ENCODE measurements at regions not wholly inside any gene's neighbourhood (a gene's known extent, or its start where the extent isn't known, plus 50 kb on each side); places are given as distances from the start of the nearest gene placed in this dataset.

DNA sequence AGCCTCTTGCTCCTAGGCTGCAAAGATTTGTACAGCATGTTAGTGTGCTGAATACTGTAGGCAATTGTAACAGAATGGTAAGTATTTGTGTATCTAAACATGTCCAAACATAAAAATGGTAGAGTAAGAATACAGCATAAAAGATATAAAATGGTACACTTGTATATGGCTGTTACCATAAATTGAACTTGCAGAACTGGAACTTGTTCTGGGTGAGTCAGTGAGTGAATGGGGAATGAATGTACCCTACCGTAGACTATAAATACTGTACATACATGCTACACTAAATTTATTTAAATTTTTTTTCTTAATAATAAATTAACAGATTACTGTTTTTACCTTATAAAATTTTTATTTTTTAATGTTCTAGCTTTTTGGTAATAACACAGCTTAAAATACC lies 858.7 kb downstream of the ROBO2 start:
- H3K4me3 ChIP-seq: no peak overlapping the region
- TF ChIP-seq Cebpa-rat (IDR thresholded peaks at IDR 0.05): no peak
- 0 out of 22 replicates have a peak, but pooled peaks cover 0 to 6% (median 0%) of the 10 kb centered on the region in 11 experiments for H3K9me3 ChIP-seq (replicated peaks in 1 of 11)
- H3K4me1 ChIP-seq: no peaks in the 10 kb centered on the region
- H3K9ac ChIP-seq: no peak overlapping the region
- no peaks in the 10 kb centered on the region for H3K36me3 ChIP-seq
- no peaks in the 10 kb centered on the region for H3K27me3 ChIP-seq
- no peak overlapping the region for H3K27ac ChIP-seq
- no peak overlapping the region for H3K4me2 ChIP-seq
- H4K20me1 ChIP-seq: no peaks in the 10 kb centered on the region

DNA sequence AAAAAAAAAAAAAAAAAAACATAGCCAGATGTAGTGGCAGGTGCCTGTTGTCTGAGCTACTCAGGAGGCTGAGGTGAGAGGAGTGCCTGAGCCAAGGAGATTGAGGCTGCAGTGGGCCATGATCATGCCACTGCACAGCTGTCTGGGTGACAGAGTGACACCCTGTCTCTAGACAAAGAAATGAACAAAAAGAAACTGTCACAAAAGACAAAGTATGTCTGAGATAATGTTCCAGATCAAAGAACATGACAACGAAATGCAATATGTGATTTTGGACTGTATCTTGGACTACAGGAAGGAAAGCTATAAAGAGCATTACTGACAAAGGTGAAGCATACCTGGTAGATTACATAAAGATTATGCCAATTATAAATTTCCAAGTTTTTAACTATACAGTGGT lies 862.8 kb downstream of the ROBO2 start:
- Histone ChIP-seq H4K20me1 (no peaks in the 10 kb centered on the region), H3K9ac (no peak overlapping the region), H3K4me2 (no peak overlapping the region), H3K4me1 (no peaks in the 10 kb centered on the region), H3K9me3 (replicated peaks in 1 of 11) (no peaks in the 10 kb centered on the region), H3K36me3 (no peaks in the 10 kb centered on the region), H3K4me3 (no peak overlapping the region), H3K27ac (no peak overlapping the region), H3K27me3 (no peaks in the 10 kb centered on the region)
- no peak for TF ChIP-seq Cebpa-rat (IDR thresholded peaks at IDR 0.05)

DNA sequence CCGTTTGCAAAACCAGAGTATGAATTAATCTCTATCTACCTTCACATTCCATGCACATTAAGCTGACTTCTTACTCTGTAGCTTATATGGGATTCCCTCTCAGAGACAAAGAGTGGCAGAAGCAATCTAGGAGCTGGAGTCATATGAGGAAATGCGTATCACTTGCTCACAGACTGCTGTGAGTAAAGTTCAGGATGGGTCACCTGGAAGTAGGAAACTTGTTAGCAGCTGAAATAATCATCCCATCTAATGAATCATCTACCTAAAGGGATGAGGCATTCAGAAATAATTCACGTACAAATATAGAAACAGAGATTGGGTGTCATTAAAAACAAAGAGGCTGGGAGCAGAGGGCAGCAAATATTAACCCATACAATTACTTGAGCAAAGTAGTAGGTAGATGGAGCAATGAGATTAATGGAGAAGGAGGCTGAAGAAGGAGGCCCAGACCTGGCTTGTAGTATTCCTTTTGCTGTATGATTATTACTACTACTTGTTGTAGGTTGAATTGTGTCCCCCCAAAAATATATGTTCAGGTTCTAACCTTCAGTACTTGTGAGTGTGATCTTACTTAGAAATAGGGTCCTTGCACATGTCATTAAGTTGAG lies 866.3 kb downstream of the ROBO2 start:
- H3K4me2 ChIP-seq: no peak overlapping the region
- H3K9ac ChIP-seq: no peak overlapping the region
- no peaks in the 10 kb centered on the region for H3K27me3 ChIP-seq
- no peaks in the 10 kb centered on the region for H4K20me1 ChIP-seq
- TF ChIP-seq Cebpa-rat (IDR thresholded peaks at IDR 0.05): no peak
- no peaks in the 10 kb centered on the region for H3K36me3 ChIP-seq
- H3K4me3 ChIP-seq: no peak overlapping the region
- H3K27ac ChIP-seq: no peak overlapping the region
- H3K4me1 ChIP-seq: no peaks in the 10 kb centered on the region
- no peaks in the 10 kb centered on the region for H3K9me3 ChIP-seq (replicated peaks in 1 of 11)

DNA sequence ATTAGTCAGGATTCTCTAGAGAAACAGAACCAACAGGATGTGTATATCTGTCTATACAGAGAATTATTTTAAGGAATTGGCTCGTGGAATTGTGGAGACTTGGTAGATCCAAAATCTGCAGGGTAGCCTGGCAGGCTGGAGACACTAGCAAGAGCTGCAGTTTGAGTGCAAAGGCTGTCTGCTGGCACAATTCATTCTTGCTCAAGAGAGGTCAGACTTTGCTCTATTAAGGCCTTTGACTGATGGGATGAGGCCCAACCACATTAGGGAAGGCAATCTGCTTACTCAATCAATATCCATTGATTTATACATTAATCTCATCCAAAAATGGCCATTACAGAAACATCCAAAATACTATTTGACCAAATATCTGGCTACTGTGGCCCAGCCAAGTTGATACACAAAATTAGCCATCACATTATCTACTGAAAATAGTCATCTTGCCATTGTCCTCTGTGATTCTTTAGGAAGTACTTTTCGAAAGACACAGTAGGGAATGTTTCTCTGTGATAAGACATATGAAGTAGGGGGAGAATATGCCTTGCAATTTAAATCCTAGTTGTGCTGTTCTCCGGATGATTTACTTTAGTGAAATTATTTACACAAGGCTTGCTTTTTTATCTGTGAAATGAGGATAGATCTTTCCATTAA lies 873.8 kb downstream of the ROBO2 start:
- Histone ChIP-seq H3K27me3 (no peaks in the 10 kb centered on the region), H3K4me2 (no peak overlapping the region), H3K9me3 (replicated peaks in 1 of 11) (peaks cover 0 to 2% (median 0%) of the 10 kb centered on the region in 11 experiments; a peak in 3 of 22 replicates), H3K36me3 (no peaks in the 10 kb centered on the region), H3K4me3 (no peak overlapping the region), H3K4me1 (no peaks in the 10 kb centered on the region), H3K27ac (no peak overlapping the region), H3K9ac (no peak overlapping the region), H4K20me1 (no peaks in the 10 kb centered on the region)
- TF ChIP-seq Cebpa-rat (IDR thresholded peaks at IDR 0.05): no peak

DNA sequence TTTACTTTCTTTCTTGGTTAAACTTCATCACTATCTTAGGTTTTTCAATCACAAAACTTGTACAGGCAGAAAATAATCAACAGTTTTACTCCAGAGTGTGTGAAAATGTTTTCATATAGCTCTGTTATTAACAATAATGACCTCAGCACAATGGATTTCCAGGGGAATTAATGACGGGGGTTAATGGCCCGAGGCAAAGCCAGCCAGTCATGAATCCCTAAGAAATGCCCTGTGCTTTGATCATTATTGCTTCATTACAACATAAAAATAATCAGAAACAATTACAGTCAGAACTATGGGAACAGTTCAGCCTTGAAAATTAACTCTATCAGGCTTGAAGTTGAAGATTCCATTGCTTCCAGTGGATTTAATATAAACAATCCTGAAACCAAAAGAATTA lies 875.4 kb downstream of the ROBO2 start:
- Histone ChIP-seq H3K9me3 (replicated peaks in 1 of 11) (peaks cover 8 to 18% (median 16%) of the 10 kb centered on the region in 11 experiments; a peak in 19 of 22 replicates), H3K4me3 (no peak overlapping the region), H3K9ac (no peak overlapping the region), H3K36me3 (no peaks in the 10 kb centered on the region), H3K4me2 (no peak overlapping the region), H3K27me3 (no peaks in the 10 kb centered on the region), H3K27ac (no peak overlapping the region), H4K20me1 (no peaks in the 10 kb centered on the region), H3K4me1 (no peaks in the 10 kb centered on the region)
- no peak for TF ChIP-seq Cebpa-rat (IDR thresholded peaks at IDR 0.05)

DNA sequence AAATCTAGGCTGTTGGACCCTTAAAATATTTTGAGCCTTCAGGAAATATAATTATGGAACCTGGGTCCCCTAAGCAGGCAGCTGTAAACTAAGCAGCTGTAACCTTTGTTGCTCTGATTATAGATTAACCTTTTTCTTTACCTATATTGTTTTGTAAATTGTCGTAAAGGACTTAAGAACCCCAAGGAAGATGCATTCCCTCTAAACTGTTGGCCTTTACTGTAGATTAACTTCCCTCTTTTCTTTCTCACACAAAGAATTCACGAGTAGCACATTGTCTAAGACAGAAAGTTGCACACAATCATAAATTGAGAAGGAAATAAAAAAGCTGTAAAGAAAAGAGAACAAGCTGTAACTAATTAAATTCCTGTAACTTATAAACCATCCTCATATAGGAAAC lies 877.3 kb downstream of the ROBO2 start:
- no peaks in the 10 kb centered on the region for H3K36me3 ChIP-seq

DNA sequence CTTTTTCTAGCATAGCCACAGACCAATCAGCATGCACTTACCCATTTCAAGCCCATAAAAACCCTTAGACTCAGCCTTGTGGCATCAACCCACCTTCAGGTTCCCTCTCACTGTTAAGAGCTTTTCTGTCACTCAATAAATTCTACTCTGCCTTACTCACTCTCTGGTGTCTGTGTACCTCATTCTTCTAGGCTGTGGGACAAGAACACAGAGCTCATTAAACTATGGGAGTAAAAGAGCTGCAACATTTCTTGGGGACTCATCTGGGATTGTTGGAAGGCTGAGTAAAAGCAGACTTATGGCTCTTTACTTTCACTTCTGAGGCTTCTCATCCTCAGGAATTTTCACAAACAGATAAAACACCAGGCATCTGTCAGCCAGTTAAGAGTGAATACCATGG lies 879.3 kb downstream of the ROBO2 start:
- Histone ChIP-seq H3K4me2 (no peak overlapping the region), H3K27me3 (no peaks in the 10 kb centered on the region), H3K4me3 (no peak overlapping the region), H3K9ac (no peak overlapping the region), H3K27ac (no peak overlapping the region), H3K36me3 (no peaks in the 10 kb centered on the region), H4K20me1 (no peaks in the 10 kb centered on the region), H3K9me3 (replicated peaks in 1 of 11) (peaks cover 24 to 41% (median 35%) of the 10 kb centered on the region in 11 experiments), H3K4me1 (no peaks in the 10 kb centered on the region)
- TF ChIP-seq Cebpa-rat (IDR thresholded peaks at IDR 0.05): no peak

More for the DNA sequence above, 877.3 kb downstream of the ROBO2 start:
- Histone ChIP-seq H3K4me1 (no peaks in the 10 kb centered on the region), H3K27me3 (no peaks in the 10 kb centered on the region), H3K9me3 (replicated peaks in 1 of 11) (peaks cover 22 to 36% (median 31%) of the 10 kb centered on the region in 11 experiments), H3K9ac (no peak overlapping the region), H4K20me1 (no peaks in the 10 kb centered on the region), H3K27ac (no peak overlapping the region), H3K4me3 (no peak overlapping the region), H3K4me2 (no peak overlapping the region)
- TF ChIP-seq Cebpa-rat (IDR thresholded peaks at IDR 0.05): no peak

DNA sequence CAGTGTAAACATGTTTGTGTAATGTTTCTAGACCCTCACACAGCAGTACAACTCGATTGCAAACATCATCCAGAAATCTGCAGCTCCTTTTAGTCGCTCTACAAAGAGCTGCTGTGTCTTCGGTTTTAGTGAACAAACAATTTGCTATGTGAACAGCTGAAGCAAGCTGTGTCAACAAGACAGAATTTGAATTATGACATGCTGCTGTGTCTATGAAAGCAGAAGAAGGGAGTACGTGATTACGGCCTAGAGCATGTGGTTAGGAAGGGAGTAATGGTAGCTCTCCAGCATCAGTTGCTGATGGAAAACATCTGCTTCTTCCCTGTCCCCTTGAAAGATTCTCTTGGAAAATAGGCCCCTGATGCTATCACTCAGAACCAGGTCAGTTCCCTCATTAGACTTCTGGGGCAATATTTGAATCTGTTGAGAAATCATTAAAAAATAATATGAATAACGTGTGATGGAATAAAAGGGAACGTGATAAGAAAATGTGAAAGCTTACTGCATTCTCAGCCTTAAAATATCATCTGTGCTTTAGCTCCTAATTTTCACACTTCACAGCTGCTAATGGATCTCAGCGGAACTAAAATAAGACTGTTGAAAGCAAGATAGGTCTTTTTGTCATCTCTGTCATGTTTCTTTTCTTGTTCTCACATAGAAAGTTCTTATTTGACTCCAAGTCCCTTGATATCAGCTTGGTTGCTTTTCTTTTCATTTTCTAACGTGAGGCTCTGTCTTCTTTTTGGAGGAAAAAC lies 891.5 kb downstream of the ROBO2 start:
- Histone ChIP-seq H3K9ac (no peak overlapping the region), H3K9me3 (replicated peaks in 1 of 11) (no peaks in the 10 kb centered on the region), H3K36me3 (no peaks in the 10 kb centered on the region), H3K4me1 (no peaks in the 10 kb centered on the region), H3K4me2 (no peak overlapping the region), H3K27ac (no peak overlapping the region), H3K27me3 (no peaks in the 10 kb centered on the region), H4K20me1 (no peaks in the 10 kb centered on the region), H3K4me3 (no peak overlapping the region)
- no peak for TF ChIP-seq Cebpa-rat (IDR thresholded peaks at IDR 0.05)

DNA sequence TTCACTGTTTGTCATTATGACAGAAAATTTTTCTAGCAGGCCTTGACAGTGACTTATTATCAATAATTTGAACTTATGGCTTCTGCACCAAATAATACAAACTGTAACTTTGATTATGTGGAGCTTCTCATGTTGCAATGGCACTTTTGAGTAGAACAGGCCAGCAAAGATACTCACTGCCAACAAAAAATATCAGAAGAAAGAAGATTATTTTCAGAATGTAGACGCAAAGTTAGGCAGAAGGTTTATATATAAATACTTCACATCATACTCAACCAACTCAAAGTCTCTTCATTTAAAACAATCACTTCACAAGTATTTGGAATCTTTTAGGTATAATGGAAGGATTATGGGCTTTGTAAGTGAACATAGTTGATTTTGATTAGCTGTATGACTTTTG lies 893.0 kb downstream of the ROBO2 start:
- no peak overlapping the region for H3K27ac ChIP-seq
- no peak overlapping the region for H3K9ac ChIP-seq
- no peaks in the 10 kb centered on the region for H3K36me3 ChIP-seq
- no peaks in the 10 kb centered on the region for H3K27me3 ChIP-seq
- H3K4me2 ChIP-seq: no peak overlapping the region
- H3K9me3 ChIP-seq (replicated peaks in 1 of 11): no peaks in the 10 kb centered on the region
- H3K4me3 ChIP-seq: no peak overlapping the region
- no peaks in the 10 kb centered on the region for H3K4me1 ChIP-seq
- H4K20me1 ChIP-seq: no peaks in the 10 kb centered on the region
- TF ChIP-seq Cebpa-rat (IDR thresholded peaks at IDR 0.05): no peak
